ENCODE measurements at regions not wholly inside any gene's neighbourhood (a gene's known extent, or its start where the extent isn't known, plus 50 kb on each side); places are given as distances from the start of the nearest gene placed in this dataset.

GRCh38 chr12:98431089-98431488 lies 84.3 kb upstream of the TMPO start:
- Histone ChIP-seq H4K20me1 (ENCODE audit: insufficient read depth, low read length) (no peaks in the 10 kb centered on the region), H3K4me1 (ENCODE audit: control insufficient read depth in 1 of 2, insufficient read depth in 2 of 2, low read length in 2 of 2) (no peaks in the 10 kb centered on the region), H3K79me2 (ENCODE audit: insufficient read depth, low read length) (no peaks in the 10 kb centered on the region), H3K4me3 (replicated peaks in 1 of 3; ENCODE audit: low read depth in 2 of 3, low read length in 3 of 3) (no peak overlapping the region), H3K4me2 (replicated peaks; ENCODE audit: extremely low read depth, low read length, poor library complexity, severe bottlenecking) (no peak overlapping the region), H3K27ac (ENCODE audit: low read depth in 1 of 2, low read length in 2 of 2) (no peak overlapping the region), H3K9me3 (replicated peaks in 1 of 2; ENCODE audit: control insufficient read depth in 1 of 2, insufficient read depth in 1 of 2, low read length in 2 of 2) (peaks cover 0 to 3% of the 10 kb centered on the region in 2 donors), H3K9ac (ENCODE audit: insufficient read depth, low read length, poor library complexity, severe bottlenecking) (no peak overlapping the region), H3K27me3 (ENCODE audit: control insufficient read depth in 2 of 2, insufficient read depth in 2 of 2, low read length in 2 of 2) (no peaks in the 10 kb centered on the region), H2AFZ (ENCODE audit: insufficient read depth, low read depth, low read length, poor library complexity, severe bottlenecking) (no peak overlapping the region), H3K36me3 (replicated peaks in 1 of 2; ENCODE audit: control insufficient read depth in 1 of 2, insufficient read depth in 2 of 2, low read length in 2 of 2) (no peaks in the 10 kb centered on the region)
- Mint-ChIP-seq H3K4me3 (no peak overlapping the region), H3K4me1 (peaks cover 13% of the 10 kb centered on the region), H3K27me3 (ENCODE audit: low read depth in 3 of 3) (peaks cover 0 to 4% (median 0%) of the 10 kb centered on the region in 3 donors), H3K9me3 (peaks cover 0 to 12% (median 11%) of the 10 kb centered on the region in 7 donors), H3K27ac (peak overlapping the region in 1 of 7 donors; percentile 23), H3K36me3 (peaks cover 0 to 4% of the 10 kb centered on the region in 2 donors)
- TF ChIP-seq CTCF (IDR thresholded peaks at IDR 0.05), result no peak
- WGBS (ENCODE audit: insufficient coverage), result 100% methylated on average over 1 of the region's 3 CpGs
- intact Hi-C loops (cut with micrococcal nuclease), result no loop called here
- DNase-seq, result no peak

GRCh38 chr12:98437166-98437565 lies 78.2 kb upstream of the TMPO start:
- Mint-ChIP-seq H3K36me3 (peaks cover 0 to 4% of the 10 kb centered on the region in 2 donors), H3K27me3 (ENCODE audit: low read depth in 3 of 3) (peaks cover 0 to 2% (median 0%) of the 10 kb centered on the region in 3 donors), H3K9me3 (peaks cover 0 to 10% (median 8%) of the 10 kb centered on the region in 7 donors), H3K4me1 (peaks cover 54% of the 10 kb centered on the region), H3K27ac (peak overlapping the region; percentile 77 to 100 (median 92)), H3K4me3 (peak overlapping the region in 1 of 2 donors; percentile 57)
- Histone ChIP-seq H3K4me2 (replicated peaks; ENCODE audit: extremely low read depth, low read length, poor library complexity, severe bottlenecking) (peak overlapping the region; percentile 39), H3K27me3 (ENCODE audit: control insufficient read depth in 2 of 2, insufficient read depth in 2 of 2, low read length in 2 of 2) (no peaks in the 10 kb centered on the region), H3K4me1 (ENCODE audit: control insufficient read depth in 1 of 2, insufficient read depth in 2 of 2, low read length in 2 of 2) (peaks cover 51 to 53% of the 10 kb centered on the region in 2 donors), H4K20me1 (ENCODE audit: insufficient read depth, low read length) (no peaks in the 10 kb centered on the region), H3K79me2 (ENCODE audit: insufficient read depth, low read length) (no peaks in the 10 kb centered on the region), H3K9ac (ENCODE audit: insufficient read depth, low read length, poor library complexity, severe bottlenecking) (no peak overlapping the region), H3K9me3 (replicated peaks in 1 of 2; ENCODE audit: control insufficient read depth in 1 of 2, insufficient read depth in 1 of 2, low read length in 2 of 2) (no peaks in the 10 kb centered on the region), H2AFZ (ENCODE audit: insufficient read depth, low read depth, low read length, poor library complexity, severe bottlenecking) (no peak overlapping the region), H3K27ac (ENCODE audit: low read depth in 1 of 2, low read length in 2 of 2) (peak overlapping the region; percentile 81 to 98), H3K36me3 (replicated peaks in 1 of 2; ENCODE audit: control insufficient read depth in 1 of 2, insufficient read depth in 2 of 2, low read length in 2 of 2) (no peaks in the 10 kb centered on the region), H3K4me3 (replicated peaks in 1 of 3; ENCODE audit: low read depth in 2 of 3, low read length in 3 of 3) (peak overlapping the region in 1 of 3 experiments; percentile 29)
- peak in 1 of 3 donors; percentile 25 for DNase-seq
- intact Hi-C loops (cut with micrococcal nuclease), result no loop called here
- TF ChIP-seq CTCF (IDR thresholded peaks at IDR 0.05), result no peak
- WGBS (ENCODE audit: insufficient coverage), result 43% methylated on average over 2 of the region's 4 CpGs
